OCI-LY7 (cell line): ENCODE measurements at regions not wholly inside any gene's neighbourhood (a gene's known extent, or its start where the extent isn't known, plus 50 kb on each side); places are given as distances from the start of the nearest gene placed in this dataset.

Experiments
- CTCF ChIP-seq: fragments of 200-600 bp; sonication (generic); conservative IDR thresholded peaks from 2 replicates; pipeline ENCODE4 v1.5.1; 2014; ENCODE audit warnings: mild to moderate bottlenecking, antibody characterized with exemption, low read length, moderate library complexity, mixed read lengths
- EZH2phosphoT487 ChIP-seq: fragments of 200-600 bp; sonication (generic); IDR thresholded peaks from 2 replicates; pipeline ENCODE4 v1.6.1; 2018; ENCODE audit warnings: low read depth, borderline replicate concordance, mild to moderate bottlenecking, mixed run types, antibody characterized with exemption, low read length, moderate library complexity, mixed read lengths

- TF ChIP-seq CTCF (no peak), EZH2phosphoT487 (no peak)
Measured at GRCh38 chr5:159644053-159644452, 272.2 kb upstream of the ADRA1B start.
